ENCODE measurements at regions not wholly inside any gene's neighbourhood (a gene's known extent, or its start where the extent isn't known, plus 50 kb on each side); places are given as distances from the start of the nearest gene placed in this dataset.
"Not testable (repeated sequence)": the region's sequence is repeated elsewhere in the genome, so short reads cannot be mapped to it uniquely, and the experiment has no call there.

DNA sequence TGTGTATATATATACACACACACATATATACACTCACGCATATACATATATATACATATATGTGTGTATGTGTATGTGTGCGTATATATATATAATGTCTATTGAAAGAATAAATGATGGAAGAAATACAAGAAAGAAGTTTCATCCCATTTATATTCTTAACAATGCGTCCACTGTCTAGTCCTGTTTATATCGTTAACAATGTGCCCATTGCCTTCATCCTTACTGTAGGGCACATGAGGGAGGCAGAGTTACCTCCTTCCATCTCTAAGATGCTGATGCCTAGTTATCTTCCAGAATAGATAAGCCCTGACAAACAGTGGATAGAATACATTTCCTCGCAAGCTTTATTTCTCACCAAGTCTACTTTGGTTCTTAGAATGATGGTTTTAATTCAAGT, 389.8 kb upstream of the SEMA6A start:
- no peak for ATAC-seq (replicated peaks)
- H3K27me3 Mint-ChIP-seq = no peaks in the 10 kb centered on the region

DNA sequence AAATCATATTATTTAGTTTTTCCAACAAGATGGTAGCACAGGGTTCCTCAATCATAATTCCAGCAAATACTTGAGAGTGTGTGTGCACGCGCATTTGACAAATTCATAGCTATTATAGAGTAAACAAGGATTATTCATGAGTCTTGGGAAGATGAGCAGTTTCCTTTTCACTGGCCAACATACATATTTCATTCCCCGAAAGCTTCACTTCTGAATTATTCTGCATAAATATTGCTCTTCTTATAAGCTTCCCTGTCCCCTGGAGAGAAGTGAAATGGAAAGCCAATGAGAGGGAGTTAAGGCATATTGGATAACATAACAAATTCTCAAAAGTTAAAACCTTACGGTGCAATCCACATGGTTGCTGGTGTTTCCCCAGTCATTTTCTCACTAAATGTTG, 386.4 kb upstream of the SEMA6A start:
- Mint-ChIP-seq H3K27me3 (no peaks in the 10 kb centered on the region), H3K9me3 (no peaks in the 10 kb centered on the region), H3K27ac (no peak overlapping the region), H3K4me3 (no peak overlapping the region), H3K36me3 (ENCODE audit: insufficient read depth) (no peaks in the 10 kb centered on the region), H3K4me1 (ENCODE audit: low read depth in 2 of 2) (no peaks in the 10 kb centered on the region)
- DNase-seq (no peak), ATAC-seq (replicated peaks) (no peak)

More for the DNA sequence above, 389.8 kb upstream of the SEMA6A start:
- Mint-ChIP-seq H3K27ac (no peak overlapping the region), H3K36me3 (ENCODE audit: insufficient read depth) (no peaks in the 10 kb centered on the region), H3K4me1 (ENCODE audit: low read depth in 2 of 2) (no peaks in the 10 kb centered on the region), H3K4me3 (no peak overlapping the region), H3K9me3 (peaks cover 0 to 1% of the 10 kb centered on the region in 2 donors)
- DNase-seq = no peak

DNA sequence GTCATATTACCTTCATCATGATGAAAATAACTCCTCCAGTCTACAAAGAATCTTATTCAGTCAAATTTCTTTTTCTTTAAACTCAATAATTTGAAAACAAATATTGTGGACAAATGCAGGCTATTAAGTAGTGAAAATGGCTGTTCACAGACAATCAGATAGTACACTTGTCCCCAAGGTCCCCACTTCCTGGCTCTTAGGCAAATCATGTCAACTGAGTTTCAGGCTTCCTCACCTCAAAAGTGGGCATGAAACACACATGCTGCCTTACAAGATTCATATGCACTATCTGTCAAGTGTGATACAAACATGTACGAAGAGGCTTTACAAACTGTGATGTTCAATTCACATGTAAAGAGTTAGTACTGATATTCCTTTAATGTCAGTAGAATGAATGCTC, 385.2 kb upstream of the SEMA6A start:
- H3K4me3 Mint-ChIP-seq = no peak overlapping the region
- ATAC-seq (replicated peaks) (no peak), DNase-seq (no peak)
- peaks cover 3% of the 10 kb centered on the region for H3K36me3 Mint-ChIP-seq (ENCODE audit: insufficient read depth)
- no peaks in the 10 kb centered on the region for H3K27me3 Mint-ChIP-seq
- no peaks in the 10 kb centered on the region for H3K4me1 Mint-ChIP-seq (ENCODE audit: low read depth in 2 of 2)
- no peak overlapping the region for H3K27ac Mint-ChIP-seq
- no peaks in the 10 kb centered on the region for H3K9me3 Mint-ChIP-seq

GRCh38 chr5:116953251-116953930, 378.8 kb upstream of the SEMA6A start:
- no peak overlapping the region for H3K4me3 Mint-ChIP-seq
- H3K36me3 Mint-ChIP-seq (ENCODE audit: insufficient read depth) = peaks cover 3% of the 10 kb centered on the region
- no peak for DNase-seq
- H3K27me3 Mint-ChIP-seq = no peaks in the 10 kb centered on the region
- H3K4me1 Mint-ChIP-seq (ENCODE audit: low read depth in 2 of 2) = peaks cover 0 to under 1% of the 10 kb centered on the region in 2 donors
- H3K27ac Mint-ChIP-seq = no peak overlapping the region
- H3K9me3 Mint-ChIP-seq = no peaks in the 10 kb centered on the region
- ATAC-seq (replicated peaks) = no peak

DNA sequence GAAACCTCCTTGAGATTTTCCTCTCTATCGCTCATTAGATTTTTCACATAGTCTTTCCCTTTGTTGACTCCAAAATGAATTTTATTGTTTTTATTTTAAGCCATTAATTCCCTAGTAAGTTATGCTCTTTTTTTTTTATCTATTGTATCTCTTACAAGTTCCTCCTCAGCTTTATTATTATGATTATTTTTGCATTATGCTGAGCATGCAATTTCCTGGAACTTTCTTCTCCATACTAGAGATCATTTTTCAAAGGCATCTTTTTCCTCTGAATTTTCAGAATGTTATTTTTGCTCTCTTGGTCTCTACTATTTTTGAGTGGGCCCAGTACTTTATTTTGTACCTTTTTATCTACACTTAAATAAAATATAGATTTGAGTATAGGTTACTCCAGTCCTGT, 376.6 kb upstream of the SEMA6A start:
- H3K27ac Mint-ChIP-seq = no peak overlapping the region
- no peaks in the 10 kb centered on the region for H3K27me3 Mint-ChIP-seq
- no peak for ATAC-seq (replicated peaks)
- no peak for DNase-seq
- H3K9me3 Mint-ChIP-seq = no peaks in the 10 kb centered on the region
- H3K4me3 Mint-ChIP-seq = no peak overlapping the region
- H3K36me3 Mint-ChIP-seq (ENCODE audit: insufficient read depth) = peaks cover 3% of the 10 kb centered on the region
- peaks cover 0 to 4% of the 10 kb centered on the region in 2 donors for H3K4me1 Mint-ChIP-seq (ENCODE audit: low read depth in 2 of 2)

DNA sequence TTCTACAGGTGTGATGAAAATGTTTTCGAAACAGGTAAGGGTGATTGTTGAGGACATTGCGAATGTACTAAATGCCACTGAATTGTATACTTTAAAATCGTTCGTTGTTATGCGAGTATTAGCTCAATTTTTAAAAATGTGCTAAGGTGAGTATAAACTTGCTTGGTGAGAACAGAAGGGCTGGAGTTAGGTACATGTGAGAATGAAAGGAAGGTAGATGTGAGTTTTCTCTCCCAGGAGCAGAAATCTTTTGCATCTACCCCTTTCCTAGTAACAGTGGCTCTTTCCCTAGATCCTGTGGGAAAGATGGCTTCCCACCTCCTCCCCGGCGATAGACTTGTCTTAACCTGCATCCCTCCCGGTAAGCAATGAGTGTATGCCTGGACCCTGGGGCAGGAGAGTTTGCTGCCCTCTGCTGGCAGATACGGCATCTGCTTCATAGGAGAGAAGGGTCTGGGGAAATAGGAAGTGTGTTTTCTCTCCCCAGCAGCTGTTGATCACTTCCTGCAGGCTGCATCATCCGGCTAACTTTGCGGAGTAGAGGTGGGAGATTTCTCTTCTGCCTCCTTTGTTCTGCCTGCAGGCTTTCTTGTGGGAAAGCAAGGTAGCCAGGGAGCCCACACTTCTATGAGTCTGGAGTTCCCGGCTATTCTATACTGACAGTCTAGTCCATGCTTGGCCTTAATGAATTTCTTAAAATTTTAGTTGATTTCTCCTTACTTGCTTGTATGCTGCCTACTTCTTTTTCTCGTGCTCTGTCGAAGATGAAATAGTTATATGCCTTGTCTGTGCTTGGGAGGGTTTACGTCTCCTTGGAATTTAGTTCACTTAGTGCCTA, 373.3 kb upstream of the SEMA6A start:
- peak; percentile 53 for ATAC-seq (replicated peaks)
- DNase-seq = peak; percentile 12 to 27 (median 13)

GRCh38 chr5:116945613-116946382, 371.2 kb upstream of the SEMA6A start:
- ATAC-seq (replicated peaks); H3K27ac Mint-ChIP-seq; H3K9me3 Mint-ChIP-seq; H3K4me3 Mint-ChIP-seq; H3K4me1 Mint-ChIP-seq (ENCODE audit: low read depth in 2 of 2); DNase-seq; H3K36me3 Mint-ChIP-seq (ENCODE audit: insufficient read depth); H3K27me3 Mint-ChIP-seq: not testable (repeated sequence)

More for the DNA sequence above, 373.3 kb upstream of the SEMA6A start:
- H3K36me3 Mint-ChIP-seq (ENCODE audit: insufficient read depth) = no peaks in the 10 kb centered on the region
- H3K27ac Mint-ChIP-seq = no peak overlapping the region
- no peaks in the 10 kb centered on the region for H3K27me3 Mint-ChIP-seq
- peaks cover 0 to 4% of the 10 kb centered on the region in 2 donors for H3K4me1 Mint-ChIP-seq (ENCODE audit: low read depth in 2 of 2)
- no peak overlapping the region for H3K4me3 Mint-ChIP-seq
- no peaks in the 10 kb centered on the region for H3K9me3 Mint-ChIP-seq

DNA sequence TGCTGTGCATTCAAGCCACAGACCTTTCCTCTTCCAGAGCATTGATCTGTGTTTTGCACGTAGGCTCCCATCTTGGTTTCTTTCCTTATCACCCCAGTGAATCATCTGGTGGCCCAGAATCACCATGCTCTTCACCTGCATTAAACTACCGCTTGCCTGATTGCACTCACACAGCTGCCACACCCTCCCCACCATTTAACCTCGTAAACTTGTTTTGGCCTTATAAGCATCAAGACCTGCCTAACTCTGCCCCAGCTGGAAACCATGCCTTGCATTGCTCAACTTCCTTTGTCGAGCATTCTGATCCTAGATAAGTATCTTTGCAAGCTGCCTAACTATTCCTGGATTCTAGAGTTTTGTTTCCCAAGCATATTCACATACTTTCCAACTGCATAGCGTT, 369.6 kb upstream of the SEMA6A start:
- no peaks in the 10 kb centered on the region for H3K27me3 Mint-ChIP-seq
- no peaks in the 10 kb centered on the region for H3K9me3 Mint-ChIP-seq
- no peak overlapping the region for H3K27ac Mint-ChIP-seq
- ATAC-seq (replicated peaks) (no peak), DNase-seq (no peak)
- H3K4me3 Mint-ChIP-seq = no peak overlapping the region
- H3K36me3 Mint-ChIP-seq (ENCODE audit: insufficient read depth) = no peaks in the 10 kb centered on the region
- peaks cover 0 to 4% of the 10 kb centered on the region in 2 donors for H3K4me1 Mint-ChIP-seq (ENCODE audit: low read depth in 2 of 2)

- no peaks in the 10 kb centered on the region for H3K36me3 Mint-ChIP-seq (ENCODE audit: insufficient read depth)
- ATAC-seq (replicated peaks) = no peak
These were observed 368.0 kb upstream of the SEMA6A start for GRCh38 chr5:116942622-116943021.

DNA sequence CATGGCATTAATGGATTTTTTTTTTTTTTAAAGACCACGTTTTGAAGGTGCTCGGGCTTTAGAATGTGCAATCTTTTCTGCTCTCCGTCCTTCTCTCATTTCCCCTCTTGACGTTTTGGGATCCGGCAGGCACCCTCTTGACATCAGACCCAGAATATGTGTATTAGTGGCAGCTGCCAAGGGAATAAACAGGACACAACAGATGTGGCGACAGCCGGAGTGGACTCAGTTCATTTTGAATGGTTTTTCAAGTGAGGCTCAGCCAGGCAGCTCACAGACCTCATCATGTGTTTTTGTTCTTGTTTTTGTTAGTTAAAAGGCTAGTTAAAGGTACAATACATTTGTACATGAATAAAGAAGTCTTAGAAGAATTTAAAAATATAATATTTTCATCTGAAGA, 365.0 kb upstream of the SEMA6A start:
- H3K27me3 Mint-ChIP-seq = no peaks in the 10 kb centered on the region
- H3K4me1 Mint-ChIP-seq (ENCODE audit: low read depth in 2 of 2) = no peaks in the 10 kb centered on the region
- no peak for ATAC-seq (replicated peaks)
- H3K27ac Mint-ChIP-seq = no peak overlapping the region
- H3K4me3 Mint-ChIP-seq = no peak overlapping the region
- H3K36me3 Mint-ChIP-seq (ENCODE audit: insufficient read depth) = no peaks in the 10 kb centered on the region
- no peak for DNase-seq
- peaks cover 2 to 6% of the 10 kb centered on the region in 2 donors for H3K9me3 Mint-ChIP-seq

More at GRCh38 chr5:116942622-116943021, 368.0 kb upstream of the SEMA6A start:
- Mint-ChIP-seq H3K27ac (no peak overlapping the region), H3K4me3 (no peak overlapping the region), H3K4me1 (ENCODE audit: low read depth in 2 of 2) (peaks cover 0 to 2% of the 10 kb centered on the region in 2 donors), H3K27me3 (no peaks in the 10 kb centered on the region), H3K9me3 (no peaks in the 10 kb centered on the region)
- no peak for DNase-seq

- H3K9me3 Mint-ChIP-seq = peaks cover 2 to 6% of the 10 kb centered on the region in 2 donors
These were observed 363.9 kb upstream of the SEMA6A start for GRCh38 chr5:116938488-116938887.

GRCh38 chr5:116935561-116936162, 361.0 kb upstream of the SEMA6A start:
- no peaks in the 10 kb centered on the region for H3K4me1 Mint-ChIP-seq (ENCODE audit: low read depth in 2 of 2)
- H3K27ac Mint-ChIP-seq = no peak overlapping the region
- no peaks in the 10 kb centered on the region for H3K36me3 Mint-ChIP-seq (ENCODE audit: insufficient read depth)
- no peak overlapping the region for H3K4me3 Mint-ChIP-seq
- H3K9me3 Mint-ChIP-seq = peaks cover 3 to 6% of the 10 kb centered on the region in 2 donors
- H3K27me3 Mint-ChIP-seq = no peaks in the 10 kb centered on the region
- no peak for DNase-seq
- ATAC-seq (replicated peaks) = no peak

More at GRCh38 chr5:116938488-116938887, 363.9 kb upstream of the SEMA6A start:
- no peaks in the 10 kb centered on the region for H3K36me3 Mint-ChIP-seq (ENCODE audit: insufficient read depth)
- H3K4me3 Mint-ChIP-seq = no peak overlapping the region
- H3K27me3 Mint-ChIP-seq = no peaks in the 10 kb centered on the region
- H3K27ac Mint-ChIP-seq = no peak overlapping the region
- ATAC-seq (replicated peaks) (no peak), DNase-seq (no peak)
- H3K4me1 Mint-ChIP-seq (ENCODE audit: low read depth in 2 of 2) = no peaks in the 10 kb centered on the region

DNA sequence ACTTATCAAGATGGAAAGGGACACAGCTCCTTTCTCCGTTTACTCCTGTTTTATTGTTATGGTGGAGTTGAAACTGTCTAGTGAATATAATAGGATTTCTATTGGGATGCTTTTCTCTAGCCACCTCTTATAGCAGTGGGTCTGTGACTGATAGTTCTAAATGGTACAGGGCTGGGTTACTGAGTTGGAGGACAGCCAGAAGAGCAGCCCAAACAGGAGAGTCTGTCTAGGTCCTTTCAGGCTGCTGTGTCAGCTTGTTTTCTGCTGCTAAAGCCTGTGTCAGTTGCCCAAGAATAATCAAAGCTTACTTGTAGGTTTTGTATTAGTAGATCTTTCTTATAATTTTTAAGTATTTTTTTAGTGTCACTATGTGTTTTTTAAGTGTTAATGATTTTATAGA, 356.0 kb upstream of the SEMA6A start:
- ATAC-seq (replicated peaks) (no peak), DNase-seq (no peak)
- Mint-ChIP-seq H3K4me3 (no peak overlapping the region), H3K9me3 (peaks cover 0 to 2% of the 10 kb centered on the region in 2 donors), H3K36me3 (ENCODE audit: insufficient read depth) (no peaks in the 10 kb centered on the region), H3K27me3 (no peaks in the 10 kb centered on the region), H3K27ac (no peak overlapping the region), H3K4me1 (ENCODE audit: low read depth in 2 of 2) (no peaks in the 10 kb centered on the region)
